ENCODE measurements at regions not wholly inside any gene's neighbourhood (a gene's known extent, or its start where the extent isn't known, plus 50 kb on each side); places are given as distances from the start of the nearest gene placed in this dataset.

GRCh38 chr14:66069830-66070541 lies 416.2 kb upstream of the CCDC196 start:
- H3K9me3 ChIP-seq (ENCODE audit: low read depth, low read length): no peaks in the 10 kb centered on the region
- peak; percentile 79 for DNase-seq (ENCODE audit: insufficient read length, low spot score, missing footprints)
- no peaks in the 10 kb centered on the region for H4K20me1 ChIP-seq (ENCODE audit: insufficient read depth, low read length)
- no peaks in the 10 kb centered on the region for H3K36me3 ChIP-seq (ENCODE audit: insufficient read depth, low read length)
- no peak overlapping the region for H3K4me2 ChIP-seq (ENCODE audit: insufficient read depth, low read length)
- no peak overlapping the region for H3K4me3 ChIP-seq (ENCODE audit: insufficient read depth, low read length)
- H3K4me1 ChIP-seq (ENCODE audit: insufficient read depth, low read length): no peaks in the 10 kb centered on the region
- TF ChIP-seq CTCF (IDR thresholded peaks at IDR 0.05; ENCODE audit: extremely low read depth, low read depth, low read length): no peak
- H2AFZ ChIP-seq (ENCODE audit: low read length): no peak overlapping the region
- H3K79me2 ChIP-seq (ENCODE audit: insufficient read depth, low read length): no peaks in the 10 kb centered on the region
- peaks cover 2% of the 10 kb centered on the region for H3K27me3 ChIP-seq (ENCODE audit: insufficient read depth, low read length)
- H3K27ac ChIP-seq (ENCODE audit: low read depth, low read length): no peak overlapping the region

GRCh38 chr14:66070542-66071319 lies 415.4 kb upstream of the CCDC196 start:
- Histone ChIP-seq H3K4me1 (ENCODE audit: insufficient read depth, low read length) (no peaks in the 10 kb centered on the region), H3K27ac (ENCODE audit: low read depth, low read length) (no peak overlapping the region), H3K79me2 (ENCODE audit: insufficient read depth, low read length) (no peaks in the 10 kb centered on the region), H3K36me3 (ENCODE audit: insufficient read depth, low read length) (no peaks in the 10 kb centered on the region), H2AFZ (ENCODE audit: low read length) (no peak overlapping the region), H3K4me3 (ENCODE audit: insufficient read depth, low read length) (no peak overlapping the region), H3K27me3 (ENCODE audit: insufficient read depth, low read length) (peaks cover 2% of the 10 kb centered on the region), H3K9me3 (ENCODE audit: low read depth, low read length) (no peaks in the 10 kb centered on the region), H3K4me2 (ENCODE audit: insufficient read depth, low read length) (no peak overlapping the region), H4K20me1 (ENCODE audit: insufficient read depth, low read length) (no peaks in the 10 kb centered on the region)
- no peak for DNase-seq (ENCODE audit: insufficient read length, low spot score, missing footprints)
- peak; percentile 81 for TF ChIP-seq CTCF (IDR thresholded peaks at IDR 0.05; ENCODE audit: extremely low read depth, low read depth, low read length)

- H3K36me3 ChIP-seq (ENCODE audit: insufficient read depth, low read length): no peaks in the 10 kb centered on the region
- H3K4me3 ChIP-seq (ENCODE audit: insufficient read depth, low read length): no peak overlapping the region
- DNase-seq (ENCODE audit: insufficient read length, low spot score, missing footprints): no peak
- no peaks in the 10 kb centered on the region for H3K4me1 ChIP-seq (ENCODE audit: insufficient read depth, low read length)
- no peaks in the 10 kb centered on the region for H4K20me1 ChIP-seq (ENCODE audit: insufficient read depth, low read length)
- no peak for TF ChIP-seq CTCF (IDR thresholded peaks at IDR 0.05; ENCODE audit: extremely low read depth, low read depth, low read length)
- H3K27me3 ChIP-seq (ENCODE audit: insufficient read depth, low read length): peaks cover 2% of the 10 kb centered on the region
- H3K4me2 ChIP-seq (ENCODE audit: insufficient read depth, low read length): no peak overlapping the region
- no peak overlapping the region for H3K27ac ChIP-seq (ENCODE audit: low read depth, low read length)
- H3K79me2 ChIP-seq (ENCODE audit: insufficient read depth, low read length): no peaks in the 10 kb centered on the region
- no peaks in the 10 kb centered on the region for H3K9me3 ChIP-seq (ENCODE audit: low read depth, low read length)
- H2AFZ ChIP-seq (ENCODE audit: low read length): no peak overlapping the region
Observed at GRCh38 chr14:66072190-66073084, 413.7 kb upstream of the CCDC196 start.

Data from osteoblast (primary cell).